ENCODE measurements at regions not wholly inside any gene's neighbourhood (a gene's known extent, or its start where the extent isn't known, plus 50 kb on each side); places are given as distances from the start of the nearest gene placed in this dataset.

DNA sequence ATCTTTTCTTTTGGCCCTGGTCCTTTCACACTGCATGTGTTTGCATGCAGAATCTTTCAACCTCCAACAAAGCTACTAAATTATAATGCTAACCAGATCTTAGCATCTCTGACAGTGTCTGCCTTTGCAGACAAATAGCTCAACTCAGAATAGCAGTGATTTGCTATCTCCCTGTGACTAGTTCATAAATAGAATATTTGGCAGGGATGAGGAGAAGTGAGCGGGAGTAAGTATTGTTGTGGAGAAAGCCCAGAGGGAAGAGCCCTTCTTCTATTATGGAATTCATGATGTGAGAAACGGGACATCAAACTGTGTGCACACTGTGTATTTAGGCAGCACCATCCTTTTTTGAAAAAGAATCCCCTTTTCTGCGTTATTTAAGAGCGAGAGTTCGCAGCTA is 288.0 kb upstream of the CHORDC1 start:
- no peaks in the 10 kb centered on the region for H3K27me3 ChIP-seq (replicated peaks; ENCODE audit: control insufficient read depth, insufficient read depth, low read length)
- no peaks in the 10 kb centered on the region for H3K9me3 ChIP-seq
- DNase-seq, result no peak
- Mint-ChIP-seq H3K36me3 (ENCODE audit: insufficient read depth, unreplicated experiment) (no peaks in the 10 kb centered on the region), H3K4me3 (ENCODE audit: unreplicated experiment) (no peak overlapping the region), H3K27ac (ENCODE audit: unreplicated experiment) (no peak overlapping the region), H3K4me1 (ENCODE audit: low read depth, unreplicated experiment) (no peaks in the 10 kb centered on the region), H3K27me3 (ENCODE audit: insufficient read depth, unreplicated experiment) (peaks cover 3% of the 10 kb centered on the region), H3K9me3 (ENCODE audit: unreplicated experiment) (no peaks in the 10 kb centered on the region)
- no TSS peak for BruUV-seq (replicated peaks)
- no peaks in the 10 kb centered on the region for H3K4me1 ChIP-seq
- CTCF ChIA-PET, result no interaction called here
- H3K36me3 ChIP-seq (ENCODE audit: control insufficient read depth, insufficient read depth, low read length), result no peaks in the 10 kb centered on the region
- POLR2A ChIA-PET, result no interaction called here
- H3K4me3 ChIP-seq (ENCODE audit: low read depth, low read length), result no peak overlapping the region
- TF ChIP-seq, protein P1, sequence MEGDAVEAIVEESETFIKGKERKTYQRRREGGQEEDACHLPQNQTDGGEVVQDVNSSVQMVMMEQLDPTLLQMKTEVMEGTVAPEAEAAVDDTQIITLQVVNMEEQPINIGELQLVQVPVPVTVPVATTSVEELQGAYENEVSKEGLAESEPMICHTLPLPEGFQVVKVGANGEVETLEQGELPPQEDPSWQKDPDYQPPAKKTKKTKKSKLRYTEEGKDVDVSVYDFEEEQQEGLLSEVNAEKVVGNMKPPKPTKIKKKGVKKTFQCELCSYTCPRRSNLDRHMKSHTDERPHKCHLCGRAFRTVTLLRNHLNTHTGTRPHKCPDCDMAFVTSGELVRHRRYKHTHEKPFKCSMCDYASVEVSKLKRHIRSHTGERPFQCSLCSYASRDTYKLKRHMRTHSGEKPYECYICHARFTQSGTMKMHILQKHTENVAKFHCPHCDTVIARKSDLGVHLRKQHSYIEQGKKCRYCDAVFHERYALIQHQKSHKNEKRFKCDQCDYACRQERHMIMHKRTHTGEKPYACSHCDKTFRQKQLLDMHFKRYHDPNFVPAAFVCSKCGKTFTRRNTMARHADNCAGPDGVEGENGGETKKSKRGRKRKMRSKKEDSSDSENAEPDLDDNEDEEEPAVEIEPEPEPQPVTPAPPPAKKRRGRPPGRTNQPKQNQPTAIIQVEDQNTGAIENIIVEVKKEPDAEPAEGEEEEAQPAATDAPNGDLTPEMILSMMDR (IDR thresholded peaks at IDR 0.05; ENCODE audit: insufficient read depth in 1 of 2, low read depth in 1 of 2, low read length in 1 of 2, severe bottlenecking in 1 of 2, unreplicated experiment in 1 of 2), result no peak
- intact Hi-C loops (cut with micrococcal nuclease; ENCODE audit: unreplicated experiment), result no loop called here

DNA sequence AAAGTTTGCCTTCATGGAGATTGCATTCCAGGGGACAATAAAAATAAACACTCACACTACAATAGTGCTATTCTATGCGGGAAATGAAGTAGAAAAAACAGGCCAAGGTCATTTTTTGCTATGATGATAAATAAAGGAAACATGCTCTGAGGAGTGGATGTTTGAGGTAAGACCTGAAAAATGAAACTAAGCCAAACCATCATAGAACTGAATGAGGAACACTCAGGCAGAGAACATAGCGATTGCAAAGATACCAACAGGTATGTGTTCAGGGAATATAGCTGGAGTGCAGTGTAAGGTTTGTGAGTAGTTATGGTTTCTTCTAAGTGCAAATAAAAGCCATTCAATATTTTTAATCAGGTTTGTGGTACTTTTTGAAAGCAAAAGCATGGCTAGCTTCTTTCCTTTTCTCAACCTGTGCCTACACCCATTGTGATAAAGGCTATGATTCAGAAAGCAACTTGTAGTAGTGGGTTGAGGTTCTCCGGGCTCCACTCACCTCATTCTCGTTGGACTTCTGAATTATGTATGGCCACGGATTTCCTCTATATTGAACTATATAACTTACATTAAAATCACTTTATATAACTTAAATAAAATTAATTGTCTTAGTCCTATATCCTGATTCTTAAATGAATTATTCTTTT is 278.2 kb upstream of the CHORDC1 start:
- Histone ChIP-seq H3K4me3 (ENCODE audit: low read depth, low read length) (no peak overlapping the region), H3K9me3 (no peaks in the 10 kb centered on the region), H3K36me3 (ENCODE audit: control insufficient read depth, insufficient read depth, low read length) (no peaks in the 10 kb centered on the region), H3K4me1 (no peaks in the 10 kb centered on the region; the same call in 1 of the 2 replicates), H3K27me3 (replicated peaks; ENCODE audit: control insufficient read depth, insufficient read depth, low read length) (no peaks in the 10 kb centered on the region)
- no peak for DNase-seq
- BruUV-seq (replicated peaks), result no TSS peak
- intact Hi-C loops (cut with micrococcal nuclease; ENCODE audit: unreplicated experiment), result no loop called here
- Mint-ChIP-seq H3K27me3 (ENCODE audit: insufficient read depth, unreplicated experiment) (peaks cover 2% of the 10 kb centered on the region), H3K4me1 (ENCODE audit: low read depth, unreplicated experiment) (no peaks in the 10 kb centered on the region), H3K4me3 (ENCODE audit: unreplicated experiment) (no peak overlapping the region), H3K36me3 (ENCODE audit: insufficient read depth, unreplicated experiment) (no peaks in the 10 kb centered on the region), H3K9me3 (ENCODE audit: unreplicated experiment) (peaks cover 2% of the 10 kb centered on the region), H3K27ac (ENCODE audit: unreplicated experiment) (no peak overlapping the region)
- ChIA-PET CTCF (no interaction called here), POLR2A (no interaction called here)
- TF ChIP-seq, protein P1 (IDR thresholded peaks at IDR 0.05; ENCODE audit: insufficient read depth in 1 of 2, low read depth in 1 of 2, low read length in 1 of 2, severe bottlenecking in 1 of 2, unreplicated experiment in 1 of 2), result no peak

DNA sequence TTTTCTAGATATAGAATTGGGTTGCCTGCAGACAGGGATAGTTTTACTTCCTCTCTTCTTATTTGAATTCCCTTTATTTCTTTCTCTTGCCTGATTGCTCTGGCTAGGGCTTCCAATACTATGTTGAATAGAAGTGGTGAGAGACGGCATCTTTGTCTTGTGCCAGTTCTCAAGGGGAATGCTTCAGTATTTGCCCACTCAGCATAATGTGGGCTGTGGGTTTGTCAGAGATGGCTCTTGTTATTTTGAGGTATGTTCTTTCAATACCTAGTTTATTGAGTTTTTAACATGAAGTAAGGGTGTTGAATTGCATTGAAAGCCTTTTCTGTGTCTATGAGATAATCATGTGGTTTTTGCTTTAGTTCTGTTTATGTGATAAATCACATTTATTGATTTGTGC is 273.9 kb upstream of the CHORDC1 start:
- Histone ChIP-seq H3K27me3 (replicated peaks; ENCODE audit: control insufficient read depth, insufficient read depth, low read length) (no peaks in the 10 kb centered on the region), H3K4me1 (no peaks in the 10 kb centered on the region; the same call in 1 of the 2 replicates), H3K9me3 (no peaks in the 10 kb centered on the region), H3K4me3 (ENCODE audit: low read depth, low read length) (no peak overlapping the region), H3K36me3 (ENCODE audit: control insufficient read depth, insufficient read depth, low read length) (no peaks in the 10 kb centered on the region)
- TF ChIP-seq, protein P1 (IDR thresholded peaks at IDR 0.05; ENCODE audit: insufficient read depth in 1 of 2, low read depth in 1 of 2, low read length in 1 of 2, severe bottlenecking in 1 of 2, unreplicated experiment in 1 of 2), result no peak
- ChIA-PET CTCF (no interaction called here), POLR2A (no interaction called here)
- peaks cover 9% of the 10 kb centered on the region for H3K9me3 Mint-ChIP-seq (ENCODE audit: unreplicated experiment)
- H3K27me3 Mint-ChIP-seq (ENCODE audit: insufficient read depth, unreplicated experiment), result peaks cover 4% of the 10 kb centered on the region
- no peaks in the 10 kb centered on the region for H3K36me3 Mint-ChIP-seq (ENCODE audit: insufficient read depth, unreplicated experiment)
- intact Hi-C loops (cut with micrococcal nuclease; ENCODE audit: unreplicated experiment), result no loop called here
- DNase-seq, result no peak
- BruUV-seq (replicated peaks), result no TSS peak
- no peaks in the 10 kb centered on the region for H3K4me1 Mint-ChIP-seq (ENCODE audit: low read depth, unreplicated experiment)
- no peak overlapping the region for H3K27ac Mint-ChIP-seq (ENCODE audit: unreplicated experiment)
- H3K4me3 Mint-ChIP-seq (ENCODE audit: unreplicated experiment), result no peak overlapping the region

All from Caco-2 (cell line).